ENCODE measurements at regions not wholly inside any gene's neighbourhood (a gene's known extent, or its start where the extent isn't known, plus 50 kb on each side); places are given as distances from the start of the nearest gene placed in this dataset.

DNA sequence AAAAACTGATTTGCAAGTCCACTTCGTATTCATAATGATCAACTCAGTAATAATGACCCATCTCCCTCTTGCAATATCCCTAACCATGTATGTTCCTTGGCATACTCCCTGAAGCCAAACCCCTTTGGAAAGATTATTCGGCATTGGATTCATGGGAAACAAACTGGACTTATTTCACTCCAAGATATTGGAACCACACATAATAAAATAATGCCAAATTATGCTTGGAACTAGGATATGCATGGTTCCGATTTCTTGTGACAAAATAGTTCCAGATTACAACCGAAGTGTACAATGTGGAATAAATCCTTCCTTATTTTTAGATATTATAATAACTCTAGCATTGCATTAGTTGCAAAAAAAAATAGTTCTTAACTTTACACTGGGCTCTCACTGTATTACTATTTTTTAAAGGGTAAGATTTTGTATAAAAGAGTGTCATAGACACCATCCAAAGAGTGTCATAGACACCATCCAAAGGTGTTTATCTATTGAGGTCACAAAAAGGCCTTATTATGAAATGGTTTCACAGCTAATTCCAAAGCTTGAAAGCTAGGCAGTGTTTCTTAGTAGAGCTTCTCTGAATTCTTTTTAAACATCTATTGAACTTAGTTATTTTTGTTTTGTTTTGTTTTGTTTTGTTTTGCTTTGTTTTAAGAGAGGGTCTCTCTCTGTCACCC lies 410.9 kb upstream of the JARID2 start:
- no peak for DNase-seq (ENCODE audit: low spot score)
- Histone ChIP-seq H3K4me3 (no peak overlapping the region), H3K9me2 (replicated peaks; ENCODE audit: insufficient read depth) (no peaks in the 10 kb centered on the region), H3K79me2 (no peaks in the 10 kb centered on the region), H3K4me1 (ENCODE audit: insufficient read depth) (no peaks in the 10 kb centered on the region), H3K36me3 (replicated peaks; ENCODE audit: insufficient read depth, low read depth) (no peaks in the 10 kb centered on the region), H2AFZ (no peak overlapping the region), H3K27me3 (peaks cover 17% of the 10 kb centered on the region), H4K20me1 (ENCODE audit: insufficient read depth, poor library complexity, severe bottlenecking) (no peaks in the 10 kb centered on the region), H3K9me3 (ENCODE audit: low read depth) (no peaks in the 10 kb centered on the region), H3K4me2 (no peak overlapping the region), H3K27ac (no peak overlapping the region)
- TF ChIP-seq EZH2phosphoT487 (IDR thresholded peaks at IDR 0.05; ENCODE audit: low read depth, severe bottlenecking, unreplicated experiment) (no peak), EZH2 (IDR thresholded peaks at IDR 0.05; ENCODE audit: borderline replicate concordance) (no peak)
- WGBS (ENCODE audit: low lambda C conversion rate, missing lambda C conversion rate): 93% methylated on average over 4 of the region's 4 CpGs

DNA sequence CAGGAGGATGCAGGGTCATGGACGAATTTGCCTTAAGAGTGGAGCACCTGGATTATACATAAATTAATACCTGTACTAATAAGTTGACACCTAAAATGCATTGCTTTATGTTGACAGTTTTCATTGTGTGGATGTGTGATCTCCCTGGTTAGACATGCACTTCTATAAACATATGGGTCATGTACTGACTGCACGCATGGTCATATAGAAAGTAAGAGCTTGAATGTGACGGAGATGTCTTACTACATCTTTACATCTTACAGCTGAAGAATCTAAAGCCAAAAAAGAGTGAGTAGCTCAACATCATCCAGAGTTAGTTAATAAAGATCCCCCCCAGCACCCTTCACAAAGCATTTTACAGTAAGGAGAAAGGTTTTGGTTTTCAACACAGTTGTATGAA lies 408.4 kb upstream of the JARID2 start:
- Histone ChIP-seq H3K9me3 (ENCODE audit: low read depth) (no peaks in the 10 kb centered on the region), H2AFZ (no peak overlapping the region), H3K4me2 (no peak overlapping the region), H3K79me2 (no peaks in the 10 kb centered on the region), H3K9me2 (replicated peaks; ENCODE audit: insufficient read depth) (no peaks in the 10 kb centered on the region), H3K27ac (no peak overlapping the region), H3K36me3 (replicated peaks; ENCODE audit: insufficient read depth, low read depth) (no peaks in the 10 kb centered on the region), H3K27me3 (peaks cover 9% of the 10 kb centered on the region), H3K4me3 (no peak overlapping the region), H3K4me1 (ENCODE audit: insufficient read depth) (no peaks in the 10 kb centered on the region), H4K20me1 (ENCODE audit: insufficient read depth, poor library complexity, severe bottlenecking) (no peaks in the 10 kb centered on the region)
- TF ChIP-seq, protein P1, sequence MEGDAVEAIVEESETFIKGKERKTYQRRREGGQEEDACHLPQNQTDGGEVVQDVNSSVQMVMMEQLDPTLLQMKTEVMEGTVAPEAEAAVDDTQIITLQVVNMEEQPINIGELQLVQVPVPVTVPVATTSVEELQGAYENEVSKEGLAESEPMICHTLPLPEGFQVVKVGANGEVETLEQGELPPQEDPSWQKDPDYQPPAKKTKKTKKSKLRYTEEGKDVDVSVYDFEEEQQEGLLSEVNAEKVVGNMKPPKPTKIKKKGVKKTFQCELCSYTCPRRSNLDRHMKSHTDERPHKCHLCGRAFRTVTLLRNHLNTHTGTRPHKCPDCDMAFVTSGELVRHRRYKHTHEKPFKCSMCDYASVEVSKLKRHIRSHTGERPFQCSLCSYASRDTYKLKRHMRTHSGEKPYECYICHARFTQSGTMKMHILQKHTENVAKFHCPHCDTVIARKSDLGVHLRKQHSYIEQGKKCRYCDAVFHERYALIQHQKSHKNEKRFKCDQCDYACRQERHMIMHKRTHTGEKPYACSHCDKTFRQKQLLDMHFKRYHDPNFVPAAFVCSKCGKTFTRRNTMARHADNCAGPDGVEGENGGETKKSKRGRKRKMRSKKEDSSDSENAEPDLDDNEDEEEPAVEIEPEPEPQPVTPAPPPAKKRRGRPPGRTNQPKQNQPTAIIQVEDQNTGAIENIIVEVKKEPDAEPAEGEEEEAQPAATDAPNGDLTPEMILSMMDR (IDR thresholded peaks at IDR 0.05; ENCODE audit: poor library complexity): no peak
- TF ChIP-seq EZH2 (IDR thresholded peaks at IDR 0.05; ENCODE audit: borderline replicate concordance): no peak
- no peak for TF ChIP-seq EZH2phosphoT487 (IDR thresholded peaks at IDR 0.05; ENCODE audit: low read depth, severe bottlenecking, unreplicated experiment)
- DNase-seq (ENCODE audit: low spot score): no peak
- 92% methylated on average over 3 of the region's 3 CpGs for WGBS (ENCODE audit: low lambda C conversion rate, missing lambda C conversion rate)

DNA sequence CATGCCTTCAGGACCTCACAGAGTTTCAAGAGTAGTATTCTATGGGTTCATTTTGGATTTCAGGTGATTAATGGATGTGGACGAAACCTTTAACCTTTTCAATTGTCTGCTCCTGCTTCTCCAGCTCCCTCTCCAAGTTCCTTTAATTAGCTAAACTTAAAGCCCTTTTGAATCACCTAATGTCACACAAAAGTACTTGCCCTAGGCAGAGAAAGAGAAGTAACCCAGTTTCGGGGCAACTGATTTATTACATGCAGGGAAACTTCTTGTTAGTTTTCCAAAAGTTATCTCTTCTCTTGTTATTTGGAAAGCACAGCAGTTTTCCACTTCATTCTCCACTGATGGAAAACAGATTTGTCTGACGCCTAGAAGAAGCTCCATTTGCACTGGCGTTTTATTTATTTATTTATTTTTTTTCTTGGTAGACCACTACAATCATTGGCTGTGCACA lies 407.7 kb upstream of the JARID2 start:
- no peak for DNase-seq (ENCODE audit: low spot score)

DNA sequence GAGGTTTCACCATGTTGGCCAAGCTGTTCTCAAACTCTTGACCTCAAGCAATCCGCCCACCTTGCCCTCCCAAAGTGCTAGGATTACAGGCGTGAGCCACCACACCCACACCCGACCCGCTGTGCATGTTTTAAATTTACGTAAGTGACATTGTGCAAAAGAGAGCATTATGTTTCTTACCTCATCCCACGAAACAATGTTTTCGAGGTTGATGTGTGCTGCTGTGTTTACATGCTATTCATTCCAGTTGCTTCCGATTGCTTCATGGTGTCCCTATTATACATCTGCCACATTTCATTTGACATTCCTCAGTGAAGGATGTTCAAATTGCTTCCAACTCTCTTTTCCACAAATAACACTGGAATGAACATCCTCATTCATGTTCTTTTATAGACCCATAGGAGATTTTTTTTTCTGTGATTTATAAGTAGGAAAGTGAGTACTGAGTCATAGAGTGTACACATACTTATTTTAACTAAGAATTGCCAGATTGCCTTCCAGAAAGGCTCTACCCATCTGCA lies 403.9 kb upstream of the JARID2 start:
- 72% methylated on average over 8 of the region's 8 CpGs for WGBS (ENCODE audit: low lambda C conversion rate, missing lambda C conversion rate)
- no peak overlapping the region for H3K4me2 ChIP-seq
- DNase-seq (ENCODE audit: low spot score): peak; percentile 16

More for the DNA sequence above, 407.7 kb upstream of the JARID2 start:
- Histone ChIP-seq H3K9me3 (ENCODE audit: low read depth) (no peaks in the 10 kb centered on the region), H2AFZ (no peak overlapping the region), H4K20me1 (ENCODE audit: insufficient read depth, poor library complexity, severe bottlenecking) (no peaks in the 10 kb centered on the region), H3K27me3 (peaks cover 9% of the 10 kb centered on the region), H3K9me2 (replicated peaks; ENCODE audit: insufficient read depth) (no peaks in the 10 kb centered on the region), H3K4me3 (no peak overlapping the region), H3K36me3 (replicated peaks; ENCODE audit: insufficient read depth, low read depth) (no peaks in the 10 kb centered on the region), H3K27ac (no peak overlapping the region), H3K79me2 (no peaks in the 10 kb centered on the region), H3K4me2 (no peak overlapping the region), H3K4me1 (ENCODE audit: insufficient read depth) (no peaks in the 10 kb centered on the region)
- 34% methylated on average over 4 of the region's 4 CpGs for WGBS (ENCODE audit: low lambda C conversion rate, missing lambda C conversion rate)
- TF ChIP-seq, protein P1 (IDR thresholded peaks at IDR 0.05; ENCODE audit: poor library complexity): no peak
- TF ChIP-seq EZH2 (IDR thresholded peaks at IDR 0.05; ENCODE audit: borderline replicate concordance) (no peak), EZH2phosphoT487 (IDR thresholded peaks at IDR 0.05; ENCODE audit: low read depth, severe bottlenecking, unreplicated experiment) (no peak)

More for the DNA sequence above, 403.9 kb upstream of the JARID2 start:
- no peaks in the 10 kb centered on the region for H3K36me3 ChIP-seq (replicated peaks; ENCODE audit: insufficient read depth, low read depth)
- H3K9me2 ChIP-seq (replicated peaks; ENCODE audit: insufficient read depth): no peaks in the 10 kb centered on the region
- no peak overlapping the region for H2AFZ ChIP-seq
- H3K27me3 ChIP-seq: peaks cover 5% of the 10 kb centered on the region
- H3K4me1 ChIP-seq (ENCODE audit: insufficient read depth): no peaks in the 10 kb centered on the region
- H3K9me3 ChIP-seq (ENCODE audit: low read depth): no peaks in the 10 kb centered on the region
- H4K20me1 ChIP-seq (ENCODE audit: insufficient read depth, poor library complexity, severe bottlenecking): no peaks in the 10 kb centered on the region
- H3K27ac ChIP-seq: no peak overlapping the region
- no peaks in the 10 kb centered on the region for H3K79me2 ChIP-seq
- no peak overlapping the region for H3K4me3 ChIP-seq
- TF ChIP-seq EZH2phosphoT487 (IDR thresholded peaks at IDR 0.05; ENCODE audit: low read depth, severe bottlenecking, unreplicated experiment) (no peak), EZH2 (IDR thresholded peaks at IDR 0.05; ENCODE audit: borderline replicate concordance) (no peak)
- TF ChIP-seq, protein P1 (IDR thresholded peaks at IDR 0.05; ENCODE audit: poor library complexity): no peak
